ENCODE measurements at regions not wholly inside any gene's neighbourhood (a gene's known extent, or its start where the extent isn't known, plus 50 kb on each side); places are given as distances from the start of the nearest gene placed in this dataset.

DNA sequence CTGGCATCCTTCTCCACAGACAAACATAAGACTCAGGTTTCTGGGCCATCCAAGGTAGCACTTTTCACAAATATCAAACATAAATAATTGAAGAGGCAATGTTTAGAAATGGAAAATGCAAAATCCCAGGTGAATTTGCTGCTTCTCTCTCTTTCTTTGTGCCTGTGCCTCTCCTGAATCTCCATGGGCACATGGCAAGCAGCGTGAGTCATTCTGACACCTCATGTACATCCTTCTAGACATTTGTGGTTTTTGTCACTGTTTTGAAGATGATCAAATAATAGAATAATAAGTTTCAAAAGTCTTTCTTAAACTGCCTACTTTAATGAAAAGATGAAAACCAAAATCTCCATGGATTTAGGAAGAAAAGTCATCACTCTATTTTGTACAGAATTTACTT, 60.3 kb upstream of the RAB11FIP2 start:
- DNase-seq (ENCODE audit: low spot score): no peak

GRCh38 chr10:118106426-118106825, 59.7 kb upstream of the RAB11FIP2 start:
- no peak for DNase-seq (ENCODE audit: low spot score)

DNA sequence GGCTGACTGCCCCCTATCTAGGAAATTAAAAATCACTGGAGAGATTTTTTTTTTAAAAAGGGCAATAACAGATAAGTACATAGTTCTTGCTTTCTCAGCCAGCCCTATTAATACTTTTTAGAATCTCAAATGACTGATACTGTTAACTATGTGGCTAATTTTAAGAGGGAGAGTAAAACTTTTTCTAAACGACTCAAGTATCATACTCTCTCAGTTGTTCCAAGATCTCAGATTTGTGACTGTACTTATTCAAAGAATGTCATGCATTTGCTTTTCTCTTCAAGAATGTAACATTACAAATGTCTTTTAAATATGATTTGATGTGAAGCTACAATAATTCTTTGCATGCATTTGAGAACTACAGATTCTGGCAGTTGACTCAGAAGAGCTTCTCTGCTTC, 55.4 kb upstream of the RAB11FIP2 start:
- DNase-seq (ENCODE audit: low spot score): no peak

DNA sequence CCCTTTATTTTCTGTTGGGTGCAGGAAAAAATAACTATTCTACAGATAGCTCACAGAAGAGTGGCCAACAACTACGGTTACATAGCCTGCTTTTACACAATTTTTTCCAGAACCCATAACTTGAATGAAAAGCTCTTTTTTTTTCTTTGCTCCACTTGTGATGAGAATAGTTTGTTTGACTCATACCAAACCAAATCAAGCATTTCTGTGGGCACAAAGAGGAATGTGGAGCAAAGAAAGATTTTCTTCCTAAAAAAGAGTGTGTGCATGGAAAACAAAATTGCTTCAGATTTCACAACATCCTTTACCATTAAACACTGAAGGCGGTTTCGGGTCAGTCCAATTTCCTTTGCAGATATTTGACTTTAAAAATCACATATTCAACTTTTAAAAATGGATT, 54.8 kb upstream of the RAB11FIP2 start:
- DNase-seq (ENCODE audit: low spot score): no peak

Data from left forelimb (tissue), 1 donor.